Activated naive CD8-positive, alpha-beta T cell treated with anti-CD3 and anti-CD28 coated beads, Interleukin-2, amount 50 U/mL, for 24 hours (primary cell): ENCODE measurements at regions not wholly inside any gene's neighbourhood (a gene's known extent, or its start where the extent isn't known, plus 50 kb on each side); places are given as distances from the start of the nearest gene placed in this dataset.

ENCODE experiments used
- ATAC-seq: fragments of 150-1000 bp; cut with Tn5 transposase; one replicate; pipeline ENCODE4 v1.10.0; 2021
- DNase-seq: peaks from one replicate; pipeline ENCODE4 v3.0.0; 2021
- H3K27ac Mint-ChIP-seq: one replicate; pipeline ENCODE4 v1.8.0; 2021; ENCODE audit warnings: mild to moderate bottlenecking, mixed read lengths
- H3K27me3 Mint-ChIP-seq: one replicate; pipeline ENCODE4 v1.8.0; 2021; ENCODE audit warnings: mixed read lengths
- H3K36me3 Mint-ChIP-seq: one replicate; pipeline ENCODE4 v1.8.0; 2021; ENCODE audit warnings: low read depth, mixed read lengths
- H3K4me1 Mint-ChIP-seq: one replicate; pipeline ENCODE4 v1.8.0; 2021; ENCODE audit warnings: mixed read lengths
- H3K4me3 Mint-ChIP-seq: one replicate; pipeline ENCODE4 v1.8.0; 2021; ENCODE audit warnings: mild to moderate bottlenecking, moderate library complexity, mixed read lengths
- H3K9me3 Mint-ChIP-seq: one replicate; pipeline ENCODE4 v1.8.0; 2021; ENCODE audit warnings: mixed read lengths

DNA sequence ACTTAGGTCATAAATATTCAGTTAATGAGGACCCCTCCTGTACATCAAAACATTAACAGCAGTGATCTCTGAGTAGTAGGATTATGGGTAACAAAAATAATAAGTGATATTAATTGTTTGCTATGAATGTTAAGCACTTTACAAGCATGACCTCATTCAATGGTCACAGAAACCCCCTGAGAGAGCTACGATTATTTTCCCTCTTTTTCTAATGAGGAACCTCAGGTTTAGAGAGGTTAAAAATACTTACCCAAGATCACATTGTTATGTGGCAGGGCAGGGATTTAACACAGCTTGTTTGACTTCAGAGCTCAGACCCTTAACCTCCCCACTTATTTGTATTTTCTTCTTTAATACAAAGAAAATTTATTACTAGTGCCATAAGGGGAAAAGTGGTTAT lies 228.2 kb downstream of the TBL1XR1 start:
- no peak for ATAC-seq
- DNase-seq, result no peak
- H3K9me3 Mint-ChIP-seq, result no peaks in the 10 kb centered on the region
- no peaks in the 10 kb centered on the region for H3K27me3 Mint-ChIP-seq
- no peak overlapping the region for H3K27ac Mint-ChIP-seq
- no peaks in the 10 kb centered on the region for H3K36me3 Mint-ChIP-seq
- no peak overlapping the region for H3K4me3 Mint-ChIP-seq
- H3K4me1 Mint-ChIP-seq, result no peaks in the 10 kb centered on the region

DNA sequence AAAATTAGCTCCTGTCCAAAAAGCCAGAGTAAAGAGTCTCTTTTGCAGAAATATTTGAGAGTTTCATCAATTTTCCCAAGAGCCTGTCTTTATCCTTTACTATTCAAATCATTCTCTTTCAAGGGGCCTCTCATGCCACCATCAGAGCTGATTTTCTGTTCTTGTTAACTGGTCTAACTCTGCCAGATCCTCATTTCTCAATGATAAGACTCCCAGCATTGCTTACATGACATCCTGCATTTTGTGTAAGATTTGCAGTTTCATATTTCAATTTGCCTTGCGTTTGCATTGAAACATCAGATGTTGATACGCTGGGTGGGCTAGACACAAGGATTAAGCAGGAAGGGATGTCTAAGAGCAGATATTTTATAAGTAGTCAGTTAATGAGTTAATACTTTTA lies 228.7 kb downstream of the TBL1XR1 start:
- Mint-ChIP-seq H3K9me3 (no peaks in the 10 kb centered on the region), H3K27ac (no peak overlapping the region), H3K27me3 (no peaks in the 10 kb centered on the region), H3K4me3 (no peak overlapping the region), H3K4me1 (no peaks in the 10 kb centered on the region), H3K36me3 (no peaks in the 10 kb centered on the region)
- DNase-seq (no peak), ATAC-seq (no peak)

DNA sequence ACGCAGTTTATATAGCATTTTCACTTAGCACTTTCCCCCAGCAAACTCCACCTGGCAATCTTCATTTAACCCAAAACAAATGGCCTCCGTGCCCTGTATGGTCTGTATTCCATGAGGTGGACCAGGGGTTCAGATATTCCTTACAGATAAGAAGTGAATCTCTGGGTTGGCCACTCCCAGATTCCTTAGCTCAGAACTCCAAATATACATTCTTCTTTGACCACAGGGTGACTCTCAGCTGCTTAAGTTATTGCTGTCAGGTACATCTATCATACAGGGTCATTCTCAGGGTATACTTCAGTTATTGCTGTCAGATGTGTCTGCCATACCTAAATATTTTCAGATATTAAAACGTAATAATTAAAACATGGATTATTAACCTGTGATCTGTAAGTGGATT lies 229.8 kb downstream of the TBL1XR1 start:
- Mint-ChIP-seq H3K4me1 (no peaks in the 10 kb centered on the region), H3K27me3 (peaks cover 1% of the 10 kb centered on the region), H3K9me3 (no peaks in the 10 kb centered on the region), H3K36me3 (no peaks in the 10 kb centered on the region), H3K27ac (no peak overlapping the region), H3K4me3 (no peak overlapping the region)
- no peak for ATAC-seq
- no peak for DNase-seq

DNA sequence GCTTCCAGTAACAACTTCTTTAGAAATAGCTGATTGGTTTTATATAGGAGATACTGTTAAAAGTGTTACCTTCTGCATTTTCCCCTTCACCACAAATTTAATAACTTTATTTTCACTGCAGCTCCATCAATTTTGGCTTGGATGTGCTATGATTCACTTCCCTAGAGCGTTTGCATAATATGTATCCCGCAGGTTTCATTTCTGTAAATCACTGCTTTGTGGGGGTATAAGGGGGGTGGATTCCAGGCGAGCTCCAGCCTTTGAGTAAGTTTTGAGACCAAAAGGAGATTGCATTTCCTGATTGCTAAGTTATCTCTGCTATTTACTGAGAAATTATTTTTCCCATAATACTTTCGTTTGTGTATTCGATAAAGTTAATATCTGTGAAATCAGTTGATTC lies 232.6 kb downstream of the TBL1XR1 start:
- peaks cover 2% of the 10 kb centered on the region for H3K27me3 Mint-ChIP-seq
- no peak overlapping the region for H3K4me3 Mint-ChIP-seq
- H3K36me3 Mint-ChIP-seq, result no peaks in the 10 kb centered on the region
- DNase-seq (no peak), ATAC-seq (no peak)
- H3K4me1 Mint-ChIP-seq, result no peaks in the 10 kb centered on the region
- H3K9me3 Mint-ChIP-seq, result no peaks in the 10 kb centered on the region
- H3K27ac Mint-ChIP-seq, result no peak overlapping the region

DNA sequence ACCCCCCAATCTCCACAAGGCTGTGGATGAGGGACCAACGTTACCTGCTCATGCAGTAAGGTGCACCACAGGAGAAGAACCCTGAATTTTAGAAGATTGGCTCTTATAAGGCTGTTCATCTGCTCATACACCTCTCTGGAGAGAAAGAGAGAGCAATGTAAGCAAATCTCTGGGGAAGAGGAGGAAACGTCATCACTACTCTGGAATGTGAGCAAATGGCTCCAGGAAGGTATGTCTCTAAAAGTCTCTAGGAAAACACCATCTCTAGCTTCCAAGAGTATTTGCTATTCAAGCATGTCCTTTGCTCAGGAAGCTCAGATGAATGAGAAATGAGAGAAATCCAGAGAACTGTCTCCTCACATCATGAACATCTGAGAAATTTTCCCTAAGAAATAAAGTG lies 235.4 kb downstream of the TBL1XR1 start:
- H3K4me3 Mint-ChIP-seq, result no peak overlapping the region
- H3K27me3 Mint-ChIP-seq, result peaks cover 2% of the 10 kb centered on the region
- ATAC-seq (no peak), DNase-seq (no peak)
- no peaks in the 10 kb centered on the region for H3K9me3 Mint-ChIP-seq
- H3K4me1 Mint-ChIP-seq, result no peaks in the 10 kb centered on the region
- no peaks in the 10 kb centered on the region for H3K36me3 Mint-ChIP-seq
- H3K27ac Mint-ChIP-seq, result no peak overlapping the region

DNA sequence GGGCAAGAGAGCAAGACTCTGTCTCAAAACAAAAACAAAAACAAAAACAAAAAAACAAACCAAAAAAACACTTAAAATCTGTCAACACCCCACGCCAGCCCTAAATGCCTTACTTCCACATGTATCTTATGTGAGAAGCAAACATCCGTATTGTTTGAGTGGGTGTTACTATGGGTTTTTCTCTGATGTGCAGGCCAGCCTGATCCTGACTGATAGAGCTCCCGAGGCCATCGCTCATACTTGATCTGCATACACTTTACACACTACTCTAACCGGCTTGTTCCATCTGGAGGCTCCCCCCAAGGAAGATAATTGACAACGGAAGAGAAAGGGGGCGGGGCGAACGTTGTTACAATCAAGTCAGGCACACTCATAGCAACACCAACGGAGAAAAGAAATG lies 237.4 kb downstream of the TBL1XR1 start:
- Mint-ChIP-seq H3K4me3 (no peak overlapping the region), H3K36me3 (no peaks in the 10 kb centered on the region), H3K27ac (no peak overlapping the region), H3K4me1 (no peaks in the 10 kb centered on the region), H3K9me3 (no peaks in the 10 kb centered on the region), H3K27me3 (peaks cover 2% of the 10 kb centered on the region)
- DNase-seq (no peak), ATAC-seq (no peak)

DNA sequence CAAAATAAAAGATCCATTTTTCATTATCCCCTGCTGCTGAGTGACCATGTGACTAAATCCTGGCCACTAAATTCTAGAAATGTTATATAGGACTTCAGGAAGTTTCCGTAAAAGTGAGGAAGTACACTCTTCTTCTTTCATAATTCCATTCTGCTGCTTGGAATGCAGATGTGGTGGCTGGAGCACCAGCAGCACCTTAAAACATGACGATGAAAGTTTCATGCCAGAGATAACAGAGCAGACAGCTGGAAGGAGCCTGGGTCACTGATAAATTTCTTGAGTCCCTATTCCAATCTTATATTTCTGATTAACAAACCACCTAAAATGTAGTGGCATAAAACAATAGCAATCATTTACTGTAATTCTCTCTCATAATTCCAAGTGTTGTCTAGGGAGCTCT lies 238.7 kb downstream of the TBL1XR1 start:
- ATAC-seq (no peak), DNase-seq (no peak)
- Mint-ChIP-seq H3K4me3 (no peak overlapping the region), H3K9me3 (no peaks in the 10 kb centered on the region), H3K36me3 (no peaks in the 10 kb centered on the region), H3K27ac (no peak overlapping the region), H3K27me3 (peaks cover 2% of the 10 kb centered on the region), H3K4me1 (no peaks in the 10 kb centered on the region)

DNA sequence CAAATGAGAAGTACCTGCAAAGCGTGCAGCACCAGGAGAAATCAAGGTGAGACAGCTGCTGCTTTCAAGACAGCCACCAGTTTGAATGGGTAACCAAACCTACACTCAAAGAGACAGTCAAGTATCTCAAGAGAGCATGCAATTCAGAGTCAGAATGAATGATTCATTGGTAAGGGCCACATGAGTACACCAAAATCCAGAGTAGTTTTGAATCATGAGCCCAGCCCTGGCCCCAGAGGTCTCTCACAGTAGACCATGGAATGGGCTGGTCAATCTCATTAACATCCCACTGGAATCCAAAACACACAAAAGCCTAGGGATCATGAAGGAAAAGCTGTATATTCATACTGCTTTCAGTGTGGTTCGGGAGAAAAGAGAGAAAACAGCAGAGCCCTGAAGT lies 242.8 kb downstream of the TBL1XR1 start:
- Mint-ChIP-seq H3K27ac (no peak overlapping the region), H3K4me1 (no peaks in the 10 kb centered on the region), H3K36me3 (no peaks in the 10 kb centered on the region), H3K4me3 (no peak overlapping the region), H3K9me3 (no peaks in the 10 kb centered on the region), H3K27me3 (no peaks in the 10 kb centered on the region)
- ATAC-seq, result no peak
- no peak for DNase-seq

DNA sequence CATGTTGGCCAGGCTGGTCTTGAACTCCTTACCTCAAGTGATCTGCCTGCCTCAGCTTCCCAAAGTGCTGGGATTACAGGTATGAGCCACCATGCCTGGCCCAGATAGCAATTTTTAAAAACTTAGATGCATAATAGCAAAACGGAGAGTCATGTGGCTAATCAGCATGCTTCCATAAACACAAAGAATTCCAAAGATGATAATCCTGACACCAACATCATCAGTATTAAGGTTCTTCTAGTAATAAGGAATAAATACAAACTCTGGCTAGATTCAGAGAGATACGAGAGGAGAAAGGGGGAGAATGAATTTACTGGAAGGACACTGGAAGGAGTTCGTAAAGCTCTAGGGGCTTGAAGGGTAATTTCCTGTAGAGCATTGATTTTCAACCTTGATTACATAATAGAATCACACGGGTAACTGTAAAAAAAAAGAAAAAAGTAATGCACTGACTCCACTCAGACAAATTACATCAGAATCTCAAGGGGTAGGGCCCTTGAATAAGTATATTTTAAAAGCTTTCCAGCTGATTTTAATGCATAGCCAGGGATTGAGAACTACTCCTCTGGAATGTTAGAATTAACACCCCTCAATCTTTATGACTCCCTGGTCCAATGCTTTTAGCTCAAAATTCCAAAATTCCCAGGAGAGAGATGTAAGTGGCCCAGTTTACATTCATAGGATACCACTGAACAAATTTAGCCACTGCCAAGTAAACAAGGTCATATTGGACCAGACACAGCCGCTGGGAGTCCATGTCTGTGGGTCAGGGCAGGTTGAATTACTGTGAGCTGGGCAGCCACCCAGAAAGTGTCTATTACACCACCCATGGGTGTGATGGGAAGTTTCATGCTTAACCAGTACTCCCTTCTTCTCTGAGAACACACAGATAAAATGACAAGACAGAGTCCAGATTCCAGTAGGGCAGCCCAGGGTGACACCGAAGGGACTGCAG lies 243.9 kb downstream of the TBL1XR1 start:
- H3K27me3 Mint-ChIP-seq, result no peaks in the 10 kb centered on the region
- DNase-seq (no peak), ATAC-seq (no peak)
- no peaks in the 10 kb centered on the region for H3K9me3 Mint-ChIP-seq
- no peak overlapping the region for H3K4me3 Mint-ChIP-seq
- H3K27ac Mint-ChIP-seq, result no peak overlapping the region
- H3K4me1 Mint-ChIP-seq, result no peaks in the 10 kb centered on the region
- H3K36me3 Mint-ChIP-seq, result no peaks in the 10 kb centered on the region

DNA sequence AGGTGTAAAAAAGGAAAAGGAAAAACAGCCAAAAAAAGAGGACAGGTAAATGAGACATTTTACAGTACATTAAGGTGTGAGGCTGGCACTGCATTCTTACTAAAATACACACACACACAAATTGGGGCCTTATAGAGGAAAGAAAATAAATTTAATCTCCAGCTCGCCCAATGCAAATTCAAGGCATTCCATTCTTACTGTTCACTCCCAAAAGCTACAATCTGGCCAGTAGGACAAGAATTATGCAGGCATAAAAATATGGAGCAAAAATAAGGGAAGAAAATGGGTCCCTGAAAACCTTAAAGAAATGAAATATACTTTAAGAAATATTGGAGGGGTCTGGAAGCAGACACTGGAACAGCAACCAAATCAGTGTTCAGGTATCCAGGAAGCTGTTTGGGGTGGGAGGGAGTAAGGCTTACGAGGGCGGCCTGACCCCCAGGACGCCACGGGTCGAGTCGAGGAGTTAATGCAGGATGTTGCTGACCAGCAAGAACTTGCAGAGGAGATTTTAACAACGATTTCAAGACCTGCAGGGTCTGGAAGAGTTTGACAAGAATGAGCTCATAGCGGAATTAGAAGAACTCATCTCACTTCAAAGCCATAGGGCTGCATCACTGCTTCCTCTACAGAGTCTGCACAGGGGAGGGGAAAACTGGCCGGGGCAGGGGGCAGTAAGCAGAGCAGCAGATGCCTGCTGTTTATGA lies 245.5 kb downstream of the TBL1XR1 start:
- no peaks in the 10 kb centered on the region for H3K36me3 Mint-ChIP-seq
- no peak for DNase-seq
- H3K27ac Mint-ChIP-seq, result no peak overlapping the region
- H3K4me3 Mint-ChIP-seq, result no peak overlapping the region
- H3K27me3 Mint-ChIP-seq, result no peaks in the 10 kb centered on the region
- no peak for ATAC-seq
- no peaks in the 10 kb centered on the region for H3K9me3 Mint-ChIP-seq
- no peaks in the 10 kb centered on the region for H3K4me1 Mint-ChIP-seq

DNA sequence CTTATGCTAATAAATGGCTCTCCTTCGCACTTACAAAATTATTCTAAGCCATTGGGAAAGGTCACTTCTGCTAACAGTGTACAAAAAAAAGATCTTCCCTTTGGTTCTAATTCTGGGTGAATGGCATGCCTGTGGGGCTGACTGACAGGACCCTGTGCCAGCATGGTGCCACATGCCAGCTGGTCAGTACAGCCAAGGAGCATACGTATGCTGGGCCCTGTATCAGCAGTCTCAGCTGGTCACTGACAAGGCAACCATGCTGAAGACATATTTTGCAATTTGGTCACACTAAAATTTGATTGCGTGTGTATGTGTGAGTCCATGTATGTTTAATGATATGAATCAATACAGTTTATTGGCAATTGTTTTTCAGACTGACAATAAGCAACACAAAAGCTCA lies 246.1 kb downstream of the TBL1XR1 start:
- Mint-ChIP-seq H3K4me3 (no peak overlapping the region), H3K4me1 (no peaks in the 10 kb centered on the region), H3K36me3 (no peaks in the 10 kb centered on the region), H3K27ac (no peak overlapping the region), H3K27me3 (no peaks in the 10 kb centered on the region), H3K9me3 (no peaks in the 10 kb centered on the region)
- ATAC-seq, result no peak
- DNase-seq, result no peak

DNA sequence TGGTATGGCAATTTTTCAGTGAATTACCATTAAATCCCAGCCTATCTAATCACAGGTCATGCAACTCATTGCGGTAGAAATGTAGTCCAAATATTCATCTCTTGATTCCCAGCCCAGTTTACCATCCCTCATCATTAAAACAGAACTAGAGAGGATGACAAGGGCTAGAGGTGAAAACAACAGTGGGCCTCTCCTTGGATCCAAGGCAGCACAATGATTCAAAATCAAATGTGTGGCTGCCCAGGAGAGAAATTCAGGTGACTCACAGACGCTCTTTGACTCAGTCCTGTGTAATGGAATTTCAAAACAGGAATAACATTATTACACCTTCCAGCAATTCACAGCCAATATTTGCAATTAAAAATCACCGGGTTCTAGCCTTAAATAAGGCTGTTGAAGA lies 246.5 kb downstream of the TBL1XR1 start:
- no peak overlapping the region for H3K4me3 Mint-ChIP-seq
- no peak for DNase-seq
- no peaks in the 10 kb centered on the region for H3K36me3 Mint-ChIP-seq
- peak; percentile 44 for ATAC-seq
- no peaks in the 10 kb centered on the region for H3K27me3 Mint-ChIP-seq
- no peaks in the 10 kb centered on the region for H3K9me3 Mint-ChIP-seq
- H3K4me1 Mint-ChIP-seq, result no peaks in the 10 kb centered on the region
- no peak overlapping the region for H3K27ac Mint-ChIP-seq

DNA sequence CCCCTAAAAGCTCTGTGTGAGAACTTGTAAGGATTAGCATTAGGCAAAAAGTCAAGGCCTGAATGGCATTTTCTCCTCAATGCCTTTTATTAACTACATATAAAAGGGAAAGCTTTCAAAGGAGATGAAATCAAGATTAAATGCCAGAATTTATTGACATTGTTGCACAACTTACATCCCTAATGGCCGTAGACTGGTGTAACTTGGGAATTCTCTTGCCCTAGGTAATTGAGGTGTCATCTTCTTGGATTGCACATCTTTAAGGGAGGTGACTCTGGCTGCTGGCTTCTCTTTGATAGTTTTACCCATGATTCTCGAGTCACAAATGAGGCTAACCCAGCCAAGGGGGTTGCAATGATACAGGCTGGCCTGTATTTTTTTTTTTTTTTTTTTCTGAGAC lies 249.1 kb downstream of the TBL1XR1 start:
- Mint-ChIP-seq H3K27me3 (no peaks in the 10 kb centered on the region), H3K4me3 (no peak overlapping the region), H3K36me3 (no peaks in the 10 kb centered on the region), H3K27ac (no peak overlapping the region), H3K4me1 (no peaks in the 10 kb centered on the region), H3K9me3 (no peaks in the 10 kb centered on the region)
- DNase-seq (no peak), ATAC-seq (no peak)

DNA sequence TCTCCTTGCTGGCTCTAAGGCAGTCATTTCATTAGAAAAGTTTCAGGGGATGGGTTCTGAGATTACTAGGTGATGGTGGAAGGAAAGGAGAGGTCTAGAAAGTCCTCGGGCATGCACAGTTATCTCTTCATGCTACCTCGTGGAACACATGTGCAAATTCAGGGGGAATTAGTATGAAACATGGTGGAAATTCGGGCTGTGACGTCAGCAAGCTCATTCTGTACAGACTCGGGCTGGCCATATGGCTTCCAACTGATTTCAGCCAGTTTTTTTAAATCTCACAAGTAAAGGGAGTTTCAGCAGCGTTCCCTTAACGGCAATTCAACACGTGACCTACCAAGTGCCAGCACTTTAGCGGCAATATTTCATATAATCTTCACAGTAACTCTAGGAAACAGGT lies 251.1 kb downstream of the TBL1XR1 start:
- H3K27me3 Mint-ChIP-seq, result no peaks in the 10 kb centered on the region
- no peaks in the 10 kb centered on the region for H3K4me1 Mint-ChIP-seq
- H3K4me3 Mint-ChIP-seq, result no peak overlapping the region
- no peaks in the 10 kb centered on the region for H3K9me3 Mint-ChIP-seq
- no peak for ATAC-seq
- H3K27ac Mint-ChIP-seq, result no peak overlapping the region
- H3K36me3 Mint-ChIP-seq, result no peaks in the 10 kb centered on the region
- DNase-seq, result no peak

DNA sequence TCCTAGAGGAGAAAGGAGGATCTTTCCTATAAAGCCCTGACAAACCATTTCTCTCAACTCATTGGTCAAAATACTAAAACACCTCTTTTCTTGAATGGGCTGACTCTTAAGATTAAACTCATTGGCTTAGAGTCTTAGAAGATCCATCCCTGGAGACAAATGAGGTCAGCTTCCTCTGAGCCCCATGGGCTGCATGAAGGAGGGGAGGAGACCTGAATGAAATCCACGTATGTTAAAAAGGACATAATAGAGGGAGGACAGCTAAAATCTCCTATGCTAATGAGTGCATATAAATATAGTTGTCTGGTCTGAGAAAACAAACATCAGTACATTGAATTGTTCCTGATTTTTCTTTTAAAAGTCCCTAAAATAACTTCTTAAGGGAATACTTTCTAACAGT lies 255.0 kb downstream of the TBL1XR1 start:
- Mint-ChIP-seq H3K4me3 (no peak overlapping the region), H3K36me3 (no peaks in the 10 kb centered on the region), H3K27me3 (no peaks in the 10 kb centered on the region), H3K4me1 (no peaks in the 10 kb centered on the region), H3K27ac (no peak overlapping the region), H3K9me3 (no peaks in the 10 kb centered on the region)
- no peak for DNase-seq
- ATAC-seq, result no peak
